SK-N-SH (cell line): ENCODE measurements at regions not wholly inside any gene's neighbourhood (a gene's known extent, or its start where the extent isn't known, plus 50 kb on each side); places are given as distances from the start of the nearest gene placed in this dataset.
A peak's percentile ranks its signal among the peaks of the same experiment; 100 is the strongest.

Experiments
- CTCF ChIA-PET: fragments of 300-600, 350-600 bp; formaldehyde crosslinking; extraction: SDS; loops from one replicate; lab custom pipeline; 2021; lab: Yijun Ruan, JAX
- POLR2A ChIA-PET: fragments of 350-600 bp; sonication (Branson Sonifier 250); formaldehyde crosslinking; extraction: SDS; loops from one replicate; lab custom pipeline; 2020; ENCODE audit warnings: antibody characterized with exemption, inconsistent platforms; lab: Yijun Ruan, JAX
- DNase-seq: peaks from one replicate; pipeline ENCODE4 v3.0.0; 2012
- H2AFZ ChIP-seq: fragments of 200-600 bp; sonication (generic); 2 replicates; pipeline ENCODE4 v1.8.1; 2016; ENCODE audit warnings: antibody characterized with exemption, mild to moderate bottlenecking, low read depth
- H3F3A ChIP-seq: fragments of 200-600 bp; sonication (generic); replicated peaks from 2 replicates; pipeline ENCODE3; 2016; ENCODE audit warnings: antibody characterized with exemption, mild to moderate bottlenecking; ENCODE audit not compliant: insufficient read depth
- H3K27ac ChIP-seq, 2 experiments: fragments of 200-500 bp in 1 of 2; fragments of 200-600 bp in 1 of 2; sonication (Bioruptor generic) in 1 of 2; sonication (generic), shearing (Covaris generic) in 1 of 2; 2 replicates each; pipeline versions ENCODE4 v1.5.1 to v1.6.1; 2014 to 2016; ENCODE audit warnings: low read depth in 2 of 2, inconsistent platforms in 1 of 2, low read length in 1 of 2, mild to moderate bottlenecking in 1 of 2, mixed read lengths in 1 of 2
- H3K27me3 ChIP-seq: fragments of 200-600 bp; sonication (generic), shearing (Covaris generic); 2 replicates; pipeline ENCODE4 v1.6.1; 2016; ENCODE audit warnings: mixed run types; ENCODE audit not compliant: insufficient read depth
- H3K36me3 ChIP-seq, 2 experiments: fragments of 200-500 bp in 1 of 2; fragments of 200-600 bp in 1 of 2; sonication (Bioruptor generic) in 1 of 2; sonication (generic) in 1 of 2; replicated peaks in 1 of 2; 2 replicates each; pipeline versions ENCODE3 to v1.5.1; 2014 to 2016; ENCODE audit warnings: low read length in 1 of 2, mild to moderate bottlenecking in 1 of 2; ENCODE audit not compliant: insufficient read depth in 2 of 2, control insufficient read depth in 1 of 2
- H3K4me1 ChIP-seq, 2 experiments: fragments of 200-500 bp in 1 of 2; fragments of 200-600 bp in 1 of 2; sonication (Bioruptor generic) in 1 of 2; sonication (generic), shearing (Covaris generic) in 1 of 2; 2 replicates each; pipeline versions ENCODE4 v1.5.1 to v1.6.1; 2014 to 2016; ENCODE audit warnings: low read depth in 1 of 2, low read length in 1 of 2, mixed run types in 1 of 2; ENCODE audit not compliant: insufficient read depth in 2 of 2, control insufficient read depth in 1 of 2
- H3K4me2 ChIP-seq: fragments of 200-600 bp; sonication (generic), shearing (Covaris generic); 2 replicates; pipeline ENCODE4 v1.6.1; 2017; ENCODE audit warnings: mixed run types
- H3K4me3 ChIP-seq, 2 experiments: fragments of 200-500 bp in 1 of 2; fragments of 200-600 bp in 1 of 2; sonication (Bioruptor generic) in 1 of 2; sonication (generic), shearing (Covaris generic) in 1 of 2; 2 replicates each; pipeline versions ENCODE4 v1.5.1 to v1.8.1; 2014 to 2016; ENCODE audit warnings: low read depth in 2 of 2, inconsistent platforms in 1 of 2, low read length in 1 of 2, mild to moderate bottlenecking in 1 of 2, mixed read lengths in 1 of 2, moderate library complexity in 1 of 2
- H3K79me2 ChIP-seq: fragments of 200-600 bp; sonication (generic); 2 replicates; pipeline ENCODE4 v1.8.1; 2017; ENCODE audit warnings: mild to moderate bottlenecking; ENCODE audit not compliant: insufficient read depth
- H3K9ac ChIP-seq: fragments of 200-600 bp; sonication (generic); 2 replicates; pipeline ENCODE4 v1.6.1; 2017; ENCODE audit warnings: mixed run types
- H3K9me2 ChIP-seq: fragments of 200-600 bp; sonication (generic); 2 replicates; pipeline ENCODE4 v1.6.1; 2017; ENCODE audit warnings: mixed run types
- H3K9me3 ChIP-seq: fragments of 200-600 bp; sonication (generic); 2 replicates; pipeline ENCODE4 v1.6.1; 2017; ENCODE audit warnings: mixed run types, mild to moderate bottlenecking, moderate library complexity
- H4K20me1 ChIP-seq: fragments of 200-600 bp; sonication (generic); 2 replicates; pipeline ENCODE4 v1.6.1; 2017; ENCODE audit warnings: mild to moderate bottlenecking, mixed run types; ENCODE audit not compliant: insufficient read depth
- CHD2 ChIP-seq: fragments of 150-350 bp; IDR thresholded peaks from 2 replicates; pipeline ENCODE4 v1.6.1; 2018; ENCODE audit warnings: low read length; ENCODE audit not compliant: partially characterized antibody
- ELF1 ChIP-seq: IDR thresholded peaks from 2 replicates; pipeline ENCODE4 v1.4.0; 2012
- FOXJ3 ChIP-seq: sonication (generic); formaldehyde crosslinking; IDR thresholded peaks from 2 replicates; pipeline ENCODE4 v1.5.1; 2020; ENCODE audit warnings: mild to moderate bottlenecking, missing genetic modification reagents
- FOXM1 ChIP-seq: IDR thresholded peaks from 2 replicates; pipeline ENCODE4 v1.4.0; 2012; ENCODE audit warnings: low read depth, mild to moderate bottlenecking
- GABPA ChIP-seq: IDR thresholded peaks from 2 replicates; pipeline ENCODE4 v1.4.0; 2012; ENCODE audit warnings: low read depth, mild to moderate bottlenecking
- GATA2 ChIP-seq: sonication (generic); formaldehyde crosslinking; IDR thresholded peaks from 2 replicates; pipeline ENCODE4 v1.5.0; 2020; ENCODE audit warnings: mild to moderate bottlenecking, missing genetic modification reagents
- MXI1 ChIP-seq: IDR thresholded peaks from 2 replicates; pipeline ENCODE4 v1.6.1; 2012; ENCODE audit warnings: mild to moderate bottlenecking, low read depth, low read length, improper control_type of control experiment
- NFIC ChIP-seq: IDR thresholded peaks from 2 replicates; pipeline ENCODE4 v1.4.0; 2012; ENCODE audit warnings: borderline replicate concordance
- NRF1 ChIP-seq: IDR thresholded peaks from 2 replicates; pipeline ENCODE4 v1.6.1; 2012; ENCODE audit warnings: low read depth, mild to moderate bottlenecking, low read length
- RAD21 ChIP-seq: IDR thresholded peaks from 2 replicates; pipeline ENCODE4 v1.6.1; 2012; ENCODE audit warnings: mild to moderate bottlenecking, low read length
- RFX5 ChIP-seq: IDR thresholded peaks from 2 replicates; pipeline ENCODE4 v1.6.1; 2012; ENCODE audit warnings: mild to moderate bottlenecking, improper control_type of control experiment, low read length
- TAF1 ChIP-seq: IDR thresholded peaks from 2 replicates; pipeline ENCODE4 v1.6.1; 2012; ENCODE audit warnings: low read depth, mild to moderate bottlenecking, low read length, moderate library complexity, borderline replicate concordance
- TCF12 ChIP-seq: IDR thresholded peaks from 2 replicates; pipeline ENCODE4 v1.4.0; 2012
- TEAD4 ChIP-seq: IDR thresholded peaks from 2 replicates; pipeline ENCODE4 v1.4.0; 2012; ENCODE audit warnings: mild to moderate bottlenecking, borderline replicate concordance; ENCODE audit not compliant: insufficient read depth
- YY1 ChIP-seq: IDR thresholded peaks from 2 replicates; pipeline ENCODE4 v1.4.0; 2012; ENCODE audit warnings: low read depth, mild to moderate bottlenecking
- WGBS: methylation state at CpG from one replicate; pipeline ENCODE4 v1.1.6; 2017; ENCODE audit warnings: low lambda C conversion rate; 5-methylcytosine and 5-hydroxymethylcytosine counted together
- TF ChIP-seq, protein P1 (sequence below): IDR thresholded peaks from 2 replicates; pipeline ENCODE4 v1.4.0; 2012; ENCODE audit warnings: low read depth, borderline replicate concordance
- TF ChIP-seq, protein P2 (sequence below): IDR thresholded peaks from 2 replicates; pipeline ENCODE4 v1.4.0; 2012; ENCODE audit warnings: low read depth
- TF ChIP-seq, protein P3 (sequence below): IDR thresholded peaks from 2 replicates; pipeline ENCODE4 v1.4.0; 2012; ENCODE audit warnings: low read depth, borderline replicate concordance

DNA sequence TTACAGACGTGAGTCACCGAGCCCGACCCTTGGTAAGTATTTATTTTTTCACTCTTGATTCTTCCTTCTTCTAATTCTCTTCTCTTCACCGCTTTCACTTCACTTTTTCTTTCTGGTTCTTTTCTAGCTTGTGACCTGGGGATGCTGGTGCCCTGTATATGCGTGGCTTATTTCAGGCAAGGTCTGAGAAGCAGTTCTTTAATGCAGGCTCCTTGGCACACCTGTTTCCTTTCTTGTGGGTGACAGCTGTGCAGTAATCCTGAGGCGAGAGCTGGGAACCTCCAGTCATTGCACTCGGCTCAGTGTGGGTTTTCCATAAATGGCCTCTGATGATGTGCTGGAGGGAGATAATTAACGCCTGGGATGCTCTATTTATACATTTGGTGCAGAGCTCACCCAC is 193.8 kb downstream of the TSN start:
- 45% methylated on average over 8 of the region's 8 CpGs for WGBS
- DNase-seq = no peak
- H3K27me3 ChIP-seq = no peaks in the 10 kb centered on the region
- H4K20me1 ChIP-seq = no peaks in the 10 kb centered on the region
- H3K4me2 ChIP-seq = no peak overlapping the region
- no peaks in the 10 kb centered on the region for H3K9me3 ChIP-seq
- H3K36me3 ChIP-seq = no peaks in the 10 kb centered on the region
- no peaks in the 10 kb centered on the region for H3K9me2 ChIP-seq
- POLR2A ChIA-PET = no interaction called here
- no peak overlapping the region for H2AFZ ChIP-seq
- TF ChIP-seq YY1 (no peak), TAF1 (no peak), GABPA (no peak), FOXM1 (no peak), TCF12 (no peak), CHD2 (no peak), TEAD4 (no peak)
- TF ChIP-seq, protein P1, sequence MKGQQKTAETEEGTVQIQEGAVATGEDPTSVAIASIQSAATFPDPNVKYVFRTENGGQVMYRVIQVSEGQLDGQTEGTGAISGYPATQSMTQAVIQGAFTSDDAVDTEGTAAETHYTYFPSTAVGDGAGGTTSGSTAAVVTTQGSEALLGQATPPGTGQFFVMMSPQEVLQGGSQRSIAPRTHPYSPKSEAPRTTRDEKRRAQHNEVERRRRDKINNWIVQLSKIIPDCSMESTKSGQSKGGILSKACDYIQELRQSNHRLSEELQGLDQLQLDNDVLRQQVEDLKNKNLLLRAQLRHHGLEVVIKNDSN = no peak
- TF ChIP-seq, protein P2, sequence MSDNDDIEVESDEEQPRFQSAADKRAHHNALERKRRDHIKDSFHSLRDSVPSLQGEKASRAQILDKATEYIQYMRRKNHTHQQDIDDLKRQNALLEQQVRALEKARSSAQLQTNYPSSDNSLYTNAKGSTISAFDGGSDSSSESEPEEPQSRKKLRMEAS = no peak
- TF ChIP-seq, all 33 proteins: peak for 0
- Histone ChIP-seq H3F3A (no peaks in the 10 kb centered on the region), H3K9ac (no peak overlapping the region), H3K4me1 (peaks cover 0 to 3% of the 10 kb centered on the region in 2 experiments; a peak in 1 of 4 replicates), H3K27ac (no peak overlapping the region), H3K4me3 (no peak overlapping the region), H3K79me2 (no peaks in the 10 kb centered on the region)
- CTCF ChIA-PET = interaction anchor here (0.7 to 1.3 kb wide), 3 partner anchors 41 to 138 kb away, joined by 3 read pairs; no protein-coding TSS in a partner anchor

DNA sequence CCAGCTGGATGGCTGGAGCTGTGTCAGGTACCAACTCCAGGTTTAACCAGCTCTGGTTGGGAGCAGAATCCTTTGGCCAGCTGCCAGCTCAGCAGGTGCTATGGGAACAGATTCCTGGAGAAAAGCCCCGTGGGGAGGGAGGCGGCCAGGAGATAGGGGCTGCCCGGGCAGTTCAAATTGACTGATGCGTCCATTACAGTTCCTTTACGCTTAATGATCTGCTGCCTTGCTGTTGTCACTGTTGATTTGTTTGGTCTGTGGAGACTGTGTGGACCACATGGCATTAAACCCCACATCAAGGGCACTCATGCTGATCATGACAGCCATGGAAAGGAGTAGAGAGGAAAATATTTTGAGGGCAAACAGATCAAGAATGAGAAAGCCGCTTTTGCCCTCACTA is 200.0 kb downstream of the TSN start:
- ChIA-PET CTCF (no interaction called here), POLR2A (interaction anchor here (0.9 kb wide), 1 partner anchor 144 kb away, joined by 3 read pairs; no protein-coding TSS in a partner anchor)

DNA sequence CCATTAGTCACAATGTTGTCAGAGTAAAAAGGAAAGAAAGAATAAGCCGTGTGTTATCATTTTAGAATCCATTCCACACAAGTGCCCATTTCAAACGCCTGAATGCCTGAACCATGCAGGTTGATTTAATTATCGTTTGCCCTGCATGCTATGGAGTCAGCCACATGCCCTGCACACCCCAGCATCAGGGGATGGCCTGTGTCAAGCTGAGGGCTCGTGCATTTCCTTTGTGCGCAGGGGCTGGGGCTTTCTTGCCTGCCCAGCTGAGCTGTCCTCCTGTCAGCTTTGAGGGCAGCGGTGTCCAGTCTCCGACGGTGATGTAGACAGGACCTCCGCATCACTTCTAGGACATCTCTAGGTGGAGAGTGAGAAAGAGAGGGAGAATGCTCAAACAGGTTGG is 200.4 kb downstream of the TSN start:
- Histone ChIP-seq H3K27me3 (no peaks in the 10 kb centered on the region), H3K4me3 (no peak overlapping the region), H3K79me2 (no peaks in the 10 kb centered on the region), H3K9me2 (no peaks in the 10 kb centered on the region), H3K4me2 (no peak overlapping the region), H3K9me3 (no peaks in the 10 kb centered on the region), H3K4me1 (peaks cover 0 to 13% of the 10 kb centered on the region in 2 experiments; a peak in 2 of 4 replicates), H3F3A (no peaks in the 10 kb centered on the region), H3K36me3 (no peaks in the 10 kb centered on the region), H4K20me1 (no peaks in the 10 kb centered on the region), H3K27ac (peak overlapping the region in 1 of 2 experiments; percentile 53; a peak in 2 of 4 replicates), H3K9ac (no peak overlapping the region), H2AFZ (no peak overlapping the region)
- TF ChIP-seq RAD21 (0 out of 2 replicates have a peak, but pooled peaks have one; percentile 8), GATA2 (peak; percentile 67; the same call in 1 of the 2 replicates), NRF1 (no peak), RFX5 (no peak), CHD2 (peak; percentile 57), FOXM1 (no peak), NFIC (no peak), MXI1 (peak; percentile 73; the same call in 1 of the 2 replicates), ELF1 (no peak)
- TF ChIP-seq, protein P1 = no peak
- TF ChIP-seq, protein P3, sequence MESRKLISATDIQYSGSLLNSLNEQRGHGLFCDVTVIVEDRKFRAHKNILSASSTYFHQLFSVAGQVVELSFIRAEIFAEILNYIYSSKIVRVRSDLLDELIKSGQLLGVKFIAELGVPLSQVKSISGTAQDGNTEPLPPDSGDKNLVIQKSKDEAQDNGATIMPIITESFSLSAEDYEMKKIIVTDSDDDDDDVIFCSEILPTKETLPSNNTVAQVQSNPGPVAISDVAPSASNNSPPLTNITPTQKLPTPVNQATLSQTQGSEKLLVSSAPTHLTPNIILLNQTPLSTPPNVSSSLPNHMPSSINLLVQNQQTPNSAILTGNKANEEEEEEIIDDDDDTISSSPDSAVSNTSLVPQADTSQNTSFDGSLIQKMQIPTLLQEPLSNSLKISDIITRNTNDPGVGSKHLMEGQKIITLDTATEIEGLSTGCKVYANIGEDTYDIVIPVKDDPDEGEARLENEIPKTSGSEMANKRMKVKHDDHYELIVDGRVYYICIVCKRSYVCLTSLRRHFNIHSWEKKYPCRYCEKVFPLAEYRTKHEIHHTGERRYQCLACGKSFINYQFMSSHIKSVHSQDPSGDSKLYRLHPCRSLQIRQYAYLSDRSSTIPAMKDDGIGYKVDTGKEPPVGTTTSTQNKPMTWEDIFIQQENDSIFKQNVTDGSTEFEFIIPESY = no peak
- peak; percentile 56 for DNase-seq
- ChIA-PET CTCF (no interaction called here), POLR2A (interaction anchor here (0.9 kb wide), 1 partner anchor 145 kb away, joined by 3 read pairs; no protein-coding TSS in a partner anchor)
- 45% methylated on average over 9 of the region's 9 CpGs for WGBS

More for the DNA sequence above, 200.0 kb downstream of the TSN start:
- Histone ChIP-seq H3K4me1 (peaks cover 0 to 13% of the 10 kb centered on the region in 2 experiments; a peak in 2 of 4 replicates), H3K9me2 (no peaks in the 10 kb centered on the region), H3K9me3 (no peaks in the 10 kb centered on the region), H2AFZ (no peak overlapping the region), H3K27ac (peak overlapping the region in 1 of 2 experiments; percentile 53; a peak in 1 of 4 replicates), H3K27me3 (no peaks in the 10 kb centered on the region), H3K4me2 (no peak overlapping the region), H3F3A (no peaks in the 10 kb centered on the region), H3K9ac (no peak overlapping the region), H3K79me2 (no peaks in the 10 kb centered on the region), H3K4me3 (no peak overlapping the region), H3K36me3 (no peaks in the 10 kb centered on the region), H4K20me1 (no peaks in the 10 kb centered on the region)
- DNase-seq = peak; percentile 33
- 35% methylated on average over 6 of the region's 6 CpGs for WGBS
- TF ChIP-seq GABPA (no peak), FOXJ3 (CRISPR knock-in tag) (peak; percentile 43)
